WI38 (cell line): ENCODE measurements at regions not wholly inside any gene's neighbourhood (a gene's known extent, or its start where the extent isn't known, plus 50 kb on each side); places are given as distances from the start of the nearest gene placed in this dataset.

Experiments used
- H3K4me3 ChIP-seq: 2 replicates; pipeline ENCODE4 v1.5.1; 2011; ENCODE audit warnings: low read depth, mild to moderate bottlenecking, control low read depth, low read length
- CTCF ChIP-seq: IDR thresholded peaks from 2 replicates; pipeline ENCODE4 v1.5.1; 2012; ENCODE audit warnings: low read depth, mild to moderate bottlenecking, control low read depth, low read length

DNA sequence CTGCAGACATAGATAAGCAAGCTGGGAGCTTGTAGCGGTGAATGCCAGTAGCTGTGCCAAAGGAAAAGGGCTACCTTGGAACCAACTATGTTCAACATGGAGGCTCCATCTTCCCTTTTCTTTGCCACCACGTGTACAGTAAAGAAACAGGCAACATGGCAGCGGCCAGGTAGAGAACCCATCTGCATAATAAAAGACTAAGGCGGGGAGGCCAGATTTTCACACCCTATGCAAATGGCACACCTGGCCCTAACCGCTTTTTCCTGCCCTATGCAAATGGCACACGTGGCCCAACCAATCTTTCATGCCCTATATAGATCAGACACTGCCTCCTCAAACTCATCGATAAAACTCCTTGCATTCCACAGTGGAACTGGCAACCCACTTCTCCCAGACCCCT, 477.5 kb upstream of the EDIL3 start:
- TF ChIP-seq CTCF, result no peak
- H3K4me3 ChIP-seq, result no peak overlapping the region

DNA sequence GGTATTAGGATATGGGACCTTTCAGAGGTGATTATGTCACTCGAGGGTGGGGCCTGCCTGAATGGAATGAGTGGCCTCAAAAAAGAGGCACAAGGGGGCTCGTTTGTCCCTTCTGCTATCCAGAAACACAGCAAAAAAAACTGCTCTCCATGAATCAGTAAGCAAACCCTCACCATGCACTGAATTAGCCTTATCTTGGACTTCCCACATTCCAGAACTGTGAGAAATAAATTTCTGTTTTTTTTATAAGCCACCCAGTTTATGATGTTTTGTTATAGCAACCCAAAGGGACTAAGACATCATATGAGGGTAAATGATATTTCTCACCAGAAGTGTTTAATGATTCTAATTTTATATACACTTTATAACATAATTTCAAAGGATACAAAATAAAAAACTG, 476.6 kb upstream of the EDIL3 start:
- TF ChIP-seq CTCF, result no peak
- no peak overlapping the region for H3K4me3 ChIP-seq

GRCh38 chr5:84859056-84859455, 474.4 kb upstream of the EDIL3 start:
- no peak overlapping the region for H3K4me3 ChIP-seq
- no peak for TF ChIP-seq CTCF

DNA sequence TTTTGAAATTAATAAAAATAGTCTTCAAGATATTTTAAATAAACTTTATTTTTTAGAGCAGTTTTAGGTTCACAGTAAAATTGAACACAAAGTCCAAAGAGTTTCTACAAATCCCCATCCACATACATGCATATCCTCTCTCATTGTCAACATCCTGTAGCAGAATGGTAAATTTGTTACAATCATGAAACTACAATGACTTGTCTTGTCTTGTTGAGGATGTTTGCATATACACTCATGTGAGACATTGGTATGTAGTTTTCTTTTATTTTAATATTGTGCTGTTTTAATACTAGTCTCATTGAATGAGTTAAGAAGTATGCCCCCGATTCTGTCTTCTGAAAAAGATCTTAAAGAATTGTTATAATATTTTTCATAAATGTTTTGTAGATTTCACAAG, 447.0 kb upstream of the EDIL3 start:
- no peak overlapping the region for H3K4me3 ChIP-seq
- TF ChIP-seq CTCF, result no peak

DNA sequence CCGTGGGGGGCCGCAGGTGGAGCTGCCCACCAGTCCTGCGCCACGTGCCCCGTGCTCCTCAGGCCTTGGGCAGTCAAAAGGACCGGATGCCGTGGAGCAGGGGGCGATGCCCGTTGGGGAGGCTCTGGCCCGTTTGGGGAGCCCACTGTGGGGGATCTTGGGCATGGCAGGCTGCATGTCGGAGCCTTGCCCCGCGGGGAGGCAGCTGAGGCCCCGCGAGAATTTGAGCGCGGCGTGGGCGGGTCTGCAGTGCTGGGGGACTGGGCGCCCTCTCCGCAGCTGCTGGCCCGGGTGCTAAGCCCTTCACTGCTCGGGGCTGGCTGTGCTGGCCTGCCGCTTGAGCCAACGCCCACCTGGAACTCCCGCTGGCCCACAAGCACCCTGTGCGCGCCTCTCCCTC, 445.6 kb upstream of the EDIL3 start:
- no peak overlapping the region for H3K4me3 ChIP-seq
- TF ChIP-seq CTCF, result no peak

GRCh38 chr5:84825606-84826005, 440.9 kb upstream of the EDIL3 start:
- TF ChIP-seq CTCF, result no peak
- H3K4me3 ChIP-seq, result no peak overlapping the region

DNA sequence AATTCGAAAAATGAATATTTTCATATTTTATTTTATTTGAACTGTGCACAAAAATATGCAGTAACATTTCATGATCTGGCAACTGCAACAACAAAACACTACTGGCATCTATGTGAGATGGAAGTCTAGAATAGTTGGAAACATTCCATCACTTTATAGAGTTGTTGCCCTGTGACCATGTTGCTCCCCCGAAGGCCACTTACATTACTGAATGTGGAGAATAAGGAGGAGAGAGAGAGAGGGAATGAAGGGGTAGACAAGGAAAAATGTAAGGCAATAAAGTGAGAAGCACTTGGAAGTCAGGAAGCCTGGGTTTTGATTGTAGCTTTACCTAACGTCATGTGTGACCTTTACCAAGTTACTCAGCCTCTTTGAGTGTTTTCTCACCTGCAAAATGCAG, 437.2 kb upstream of the EDIL3 start:
- TF ChIP-seq CTCF, result no peak
- H3K4me3 ChIP-seq, result no peak overlapping the region
